ENCODE measurements at regions not wholly inside any gene's neighbourhood (a gene's known extent, or its start where the extent isn't known, plus 50 kb on each side); places are given as distances from the start of the nearest gene placed in this dataset.

GRCh38 chr10:105982735-105983134, 1181.8 kb downstream of the SORCS1 start:
- no peak for DNase-seq (ENCODE audit: low read depth)
- no peaks in the 10 kb centered on the region for H3K4me1 ChIP-seq (ENCODE audit: control insufficient read depth, insufficient read depth, low read length)
- no peaks in the 10 kb centered on the region for H3K27me3 ChIP-seq (replicated peaks; ENCODE audit: control insufficient read depth, insufficient read depth, low read length)
- H3K9ac ChIP-seq (ENCODE audit: low read length), result no peak overlapping the region
- no peaks in the 10 kb centered on the region for H3K9me3 ChIP-seq (ENCODE audit: control insufficient read depth, low read length)
- no peaks in the 10 kb centered on the region for H3K36me3 ChIP-seq (ENCODE audit: control insufficient read depth, insufficient read depth, low read length, severe bottlenecking)
- no peak overlapping the region for H3K4me3 ChIP-seq (ENCODE audit: low read length)

- H3K36me3 ChIP-seq (ENCODE audit: control insufficient read depth, insufficient read depth, low read length, severe bottlenecking), result no peaks in the 10 kb centered on the region
- no peak for DNase-seq (ENCODE audit: low read depth)
- H3K9me3 ChIP-seq (ENCODE audit: control insufficient read depth, low read length), result no peaks in the 10 kb centered on the region
- no peak overlapping the region for H3K4me3 ChIP-seq (ENCODE audit: low read length)
- H3K27me3 ChIP-seq (replicated peaks; ENCODE audit: control insufficient read depth, insufficient read depth, low read length), result no peaks in the 10 kb centered on the region
- H3K4me1 ChIP-seq (ENCODE audit: control insufficient read depth, insufficient read depth, low read length), result no peaks in the 10 kb centered on the region
- no peak overlapping the region for H3K9ac ChIP-seq (ENCODE audit: low read length)
Observed at GRCh38 chr10:105981679-105982078, 1182.8 kb downstream of the SORCS1 start.

DNA sequence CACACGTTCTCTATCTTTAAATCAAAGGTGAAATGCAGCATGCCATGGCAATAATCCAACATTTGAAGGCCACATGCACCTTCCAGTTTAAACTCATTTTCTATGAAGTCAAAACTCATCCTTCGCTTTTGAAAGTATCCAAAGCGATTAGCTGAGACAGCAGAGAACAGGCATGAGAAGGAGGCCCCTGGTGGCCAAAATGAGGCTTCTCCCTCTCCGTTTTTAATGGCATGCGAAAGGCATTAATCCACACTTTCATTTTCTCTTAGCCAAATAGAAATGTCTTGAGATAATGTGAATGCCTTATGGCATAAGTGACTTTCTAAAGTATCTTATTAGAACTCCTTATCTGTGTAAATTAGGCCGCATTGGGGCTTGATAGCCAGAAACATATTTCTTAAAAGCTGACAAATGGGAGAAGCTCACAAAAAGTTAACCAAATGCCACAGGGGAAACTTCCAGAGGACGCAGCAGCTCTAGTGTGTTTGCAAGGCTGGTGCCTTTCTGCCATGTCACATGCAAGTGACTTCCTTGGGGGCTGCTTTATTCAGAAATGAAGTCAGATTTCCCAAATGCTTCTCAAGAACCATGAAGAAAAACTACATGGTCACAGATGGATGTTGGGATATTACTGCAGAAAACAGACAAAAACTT, 1189.6 kb downstream of the SORCS1 start:
- Histone ChIP-seq H3K4me3 (ENCODE audit: low read length) (peak overlapping the region; percentile 75), H3K9me3 (ENCODE audit: control insufficient read depth, low read length) (no peaks in the 10 kb centered on the region), H3K27me3 (replicated peaks; ENCODE audit: control insufficient read depth, insufficient read depth, low read length) (no peaks in the 10 kb centered on the region), H3K36me3 (ENCODE audit: control insufficient read depth, insufficient read depth, low read length, severe bottlenecking) (no peaks in the 10 kb centered on the region), H3K9ac (ENCODE audit: low read length) (peak overlapping the region; percentile 56), H3K4me1 (ENCODE audit: control insufficient read depth, insufficient read depth, low read length) (no peaks in the 10 kb centered on the region)
- DNase-seq (ENCODE audit: low read depth), result peak; percentile 15

DNA sequence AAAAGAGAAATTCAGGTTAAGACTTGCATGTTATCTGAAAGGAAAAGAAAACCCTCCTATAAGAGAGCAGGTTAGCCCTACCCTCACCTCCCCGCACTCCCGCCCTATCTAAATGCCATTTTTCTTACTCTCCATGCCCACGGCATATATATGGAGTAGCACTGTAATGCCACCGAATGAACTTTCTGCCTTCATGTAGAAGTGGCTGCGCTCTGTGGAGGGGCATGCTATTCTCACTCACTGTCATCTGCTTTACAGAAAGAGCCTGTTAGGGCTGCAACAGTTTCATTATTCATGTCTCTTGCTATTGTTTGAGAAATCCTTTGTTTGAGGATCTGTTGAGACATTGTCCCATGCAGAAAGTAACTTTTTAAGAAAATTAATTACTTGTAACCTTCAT, 1190.6 kb downstream of the SORCS1 start:
- Histone ChIP-seq H3K9me3 (ENCODE audit: control insufficient read depth, low read length) (no peaks in the 10 kb centered on the region), H3K4me1 (ENCODE audit: control insufficient read depth, insufficient read depth, low read length) (no peaks in the 10 kb centered on the region), H3K9ac (ENCODE audit: low read length) (no peak overlapping the region), H3K4me3 (ENCODE audit: low read length) (no peak overlapping the region), H3K27me3 (replicated peaks; ENCODE audit: control insufficient read depth, insufficient read depth, low read length) (no peaks in the 10 kb centered on the region), H3K36me3 (ENCODE audit: control insufficient read depth, insufficient read depth, low read length, severe bottlenecking) (no peaks in the 10 kb centered on the region)
- DNase-seq (ENCODE audit: low read depth), result no peak

DNA sequence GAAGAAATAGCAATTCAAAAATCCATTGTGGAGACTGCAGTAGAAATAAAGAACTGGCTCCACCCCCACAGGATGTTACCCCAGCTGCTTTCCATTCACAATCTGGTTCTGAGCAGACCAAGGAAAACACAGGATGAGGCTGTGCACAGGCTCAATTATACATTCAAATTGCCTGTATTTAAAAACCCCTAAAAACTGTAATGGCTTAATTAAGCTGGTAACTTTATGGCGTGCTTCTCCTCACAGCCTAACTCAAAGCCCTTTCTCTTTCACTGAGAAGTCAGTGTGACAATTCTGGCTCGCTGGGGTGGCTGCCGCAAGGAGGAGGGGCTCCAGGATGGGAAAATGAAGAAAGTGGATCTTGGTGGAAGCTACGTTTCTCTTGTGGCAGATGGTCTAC, 1191.1 kb downstream of the SORCS1 start:
- no peaks in the 10 kb centered on the region for H3K4me1 ChIP-seq (ENCODE audit: control insufficient read depth, insufficient read depth, low read length)
- no peak overlapping the region for H3K4me3 ChIP-seq (ENCODE audit: low read length)
- H3K36me3 ChIP-seq (ENCODE audit: control insufficient read depth, insufficient read depth, low read length, severe bottlenecking), result no peaks in the 10 kb centered on the region
- H3K27me3 ChIP-seq (replicated peaks; ENCODE audit: control insufficient read depth, insufficient read depth, low read length), result no peaks in the 10 kb centered on the region
- DNase-seq (ENCODE audit: low read depth), result no peak
- H3K9me3 ChIP-seq (ENCODE audit: control insufficient read depth, low read length), result no peaks in the 10 kb centered on the region
- no peak overlapping the region for H3K9ac ChIP-seq (ENCODE audit: low read length)

- Histone ChIP-seq H3K4me3 (ENCODE audit: low read length) (no peak overlapping the region), H3K27me3 (replicated peaks; ENCODE audit: control insufficient read depth, insufficient read depth, low read length) (no peaks in the 10 kb centered on the region)
- no peak for DNase-seq (ENCODE audit: low read depth)
Observed at GRCh38 chr10:105971460-105971859, 1193.0 kb downstream of the SORCS1 start.

DNA sequence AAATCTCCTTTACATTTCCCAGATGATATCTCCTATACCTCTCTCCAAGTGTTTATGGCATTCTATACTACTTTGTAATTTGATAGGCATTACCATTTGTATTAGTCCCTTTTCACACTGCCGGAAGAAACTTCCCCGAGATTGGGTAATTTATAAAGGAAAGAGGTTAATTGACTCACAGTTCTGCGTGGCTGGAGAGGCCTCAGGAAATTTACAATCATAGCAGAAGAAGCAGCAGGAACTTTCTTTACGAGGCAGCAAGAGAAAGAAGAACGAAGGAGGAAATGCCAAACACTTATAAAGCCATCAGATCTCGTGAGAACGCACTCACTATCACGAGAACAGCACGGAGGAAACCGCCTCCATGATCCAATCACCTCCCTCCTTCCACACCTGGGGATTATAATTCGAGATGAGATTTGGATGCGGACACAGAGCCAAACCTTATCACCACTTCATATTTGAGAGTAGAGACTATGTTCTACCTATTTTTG, 1194.6 kb downstream of the SORCS1 start:
- Histone ChIP-seq H3K9me3 (ENCODE audit: control insufficient read depth, low read length) (no peaks in the 10 kb centered on the region), H3K4me1 (ENCODE audit: control insufficient read depth, insufficient read depth, low read length) (no peaks in the 10 kb centered on the region), H3K36me3 (ENCODE audit: control insufficient read depth, insufficient read depth, low read length, severe bottlenecking) (no peaks in the 10 kb centered on the region), H3K27me3 (replicated peaks; ENCODE audit: control insufficient read depth, insufficient read depth, low read length) (no peaks in the 10 kb centered on the region), H3K4me3 (ENCODE audit: low read length) (no peak overlapping the region), H3K9ac (ENCODE audit: low read length) (no peak overlapping the region)
- no peak for DNase-seq (ENCODE audit: low read depth)

More at GRCh38 chr10:105971460-105971859, 1193.0 kb downstream of the SORCS1 start:
- no peaks in the 10 kb centered on the region for H3K4me1 ChIP-seq (ENCODE audit: control insufficient read depth, insufficient read depth, low read length)
- no peaks in the 10 kb centered on the region for H3K36me3 ChIP-seq (ENCODE audit: control insufficient read depth, insufficient read depth, low read length, severe bottlenecking)
- no peaks in the 10 kb centered on the region for H3K9me3 ChIP-seq (ENCODE audit: control insufficient read depth, low read length)
- no peak overlapping the region for H3K9ac ChIP-seq (ENCODE audit: low read length)

DNA sequence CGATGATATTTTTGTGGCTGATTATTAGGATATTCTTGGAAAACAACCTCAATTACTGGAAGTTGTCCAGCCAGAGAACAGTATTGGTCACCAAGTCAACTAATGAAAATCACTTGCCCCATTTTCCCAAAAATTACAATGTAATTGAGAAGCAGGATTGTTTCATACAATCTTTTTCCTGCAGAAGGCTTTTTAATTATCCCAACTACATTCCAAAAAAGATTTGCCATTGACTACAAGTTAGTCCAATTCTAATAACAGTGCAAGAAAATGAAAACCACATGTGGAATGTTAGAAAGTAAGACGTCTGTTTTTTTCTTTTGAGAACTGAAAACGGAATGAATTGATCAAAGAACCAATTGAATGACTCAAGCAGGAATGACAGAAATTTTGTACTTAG, 1195.8 kb downstream of the SORCS1 start:
- H3K4me1 ChIP-seq (ENCODE audit: control insufficient read depth, insufficient read depth, low read length), result no peaks in the 10 kb centered on the region
- H3K9me3 ChIP-seq (ENCODE audit: control insufficient read depth, low read length), result no peaks in the 10 kb centered on the region
- no peaks in the 10 kb centered on the region for H3K36me3 ChIP-seq (ENCODE audit: control insufficient read depth, insufficient read depth, low read length, severe bottlenecking)
- H3K27me3 ChIP-seq (replicated peaks; ENCODE audit: control insufficient read depth, insufficient read depth, low read length), result no peaks in the 10 kb centered on the region
- DNase-seq (ENCODE audit: low read depth), result no peak
- no peak overlapping the region for H3K4me3 ChIP-seq (ENCODE audit: low read length)
- H3K9ac ChIP-seq (ENCODE audit: low read length), result no peak overlapping the region

DNA sequence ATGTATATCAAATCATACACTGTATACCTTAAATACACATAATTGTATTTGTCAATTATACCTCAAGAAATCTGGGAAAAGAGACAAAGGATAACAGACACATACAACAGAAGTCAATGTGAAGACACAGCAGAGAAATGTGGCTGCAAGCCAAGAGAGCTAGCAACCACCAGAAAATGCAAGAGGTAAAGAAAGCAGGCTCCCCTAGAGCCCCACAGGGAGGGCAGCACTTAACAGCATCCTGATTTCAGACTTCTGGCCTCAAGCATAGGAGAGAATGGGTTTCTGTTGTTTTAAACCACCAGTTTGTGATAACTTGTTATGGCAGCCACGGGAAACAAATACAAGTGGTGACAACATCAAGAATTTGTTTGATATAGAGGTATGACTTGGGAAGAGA, 1197.2 kb downstream of the SORCS1 start:
- no peak overlapping the region for H3K9ac ChIP-seq (ENCODE audit: low read length)
- no peaks in the 10 kb centered on the region for H3K36me3 ChIP-seq (ENCODE audit: control insufficient read depth, insufficient read depth, low read length, severe bottlenecking)
- H3K27me3 ChIP-seq (replicated peaks; ENCODE audit: control insufficient read depth, insufficient read depth, low read length), result no peaks in the 10 kb centered on the region
- no peaks in the 10 kb centered on the region for H3K9me3 ChIP-seq (ENCODE audit: control insufficient read depth, low read length)
- no peak overlapping the region for H3K4me3 ChIP-seq (ENCODE audit: low read length)
- no peaks in the 10 kb centered on the region for H3K4me1 ChIP-seq (ENCODE audit: control insufficient read depth, insufficient read depth, low read length)
- no peak for DNase-seq (ENCODE audit: low read depth)

DNA sequence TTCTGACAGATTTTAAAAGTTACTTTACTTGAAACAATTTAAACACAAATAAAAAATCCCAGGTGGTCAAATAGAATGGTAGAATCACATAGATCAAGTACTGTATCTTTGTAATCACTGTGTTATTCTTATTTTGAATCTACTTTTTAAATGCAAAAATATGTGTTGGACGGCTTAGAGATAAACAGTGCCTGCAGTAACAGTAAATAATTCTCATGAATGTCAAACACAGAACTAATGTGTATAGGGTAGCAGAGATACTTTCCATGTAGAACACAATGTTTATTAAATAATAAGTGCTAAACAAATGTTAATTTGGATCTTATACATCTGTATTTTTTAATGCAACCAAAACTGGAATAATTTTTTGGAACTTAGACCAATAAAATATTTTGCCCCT, 1199.4 kb downstream of the SORCS1 start:
- no peaks in the 10 kb centered on the region for H3K27me3 ChIP-seq (replicated peaks; ENCODE audit: control insufficient read depth, insufficient read depth, low read length)
- H3K4me3 ChIP-seq (ENCODE audit: low read length), result no peak overlapping the region
- no peaks in the 10 kb centered on the region for H3K9me3 ChIP-seq (ENCODE audit: control insufficient read depth, low read length)
- no peak overlapping the region for H3K9ac ChIP-seq (ENCODE audit: low read length)
- no peaks in the 10 kb centered on the region for H3K36me3 ChIP-seq (ENCODE audit: control insufficient read depth, insufficient read depth, low read length, severe bottlenecking)
- H3K4me1 ChIP-seq (ENCODE audit: control insufficient read depth, insufficient read depth, low read length), result no peaks in the 10 kb centered on the region
- DNase-seq (ENCODE audit: low read depth), result no peak

DNA sequence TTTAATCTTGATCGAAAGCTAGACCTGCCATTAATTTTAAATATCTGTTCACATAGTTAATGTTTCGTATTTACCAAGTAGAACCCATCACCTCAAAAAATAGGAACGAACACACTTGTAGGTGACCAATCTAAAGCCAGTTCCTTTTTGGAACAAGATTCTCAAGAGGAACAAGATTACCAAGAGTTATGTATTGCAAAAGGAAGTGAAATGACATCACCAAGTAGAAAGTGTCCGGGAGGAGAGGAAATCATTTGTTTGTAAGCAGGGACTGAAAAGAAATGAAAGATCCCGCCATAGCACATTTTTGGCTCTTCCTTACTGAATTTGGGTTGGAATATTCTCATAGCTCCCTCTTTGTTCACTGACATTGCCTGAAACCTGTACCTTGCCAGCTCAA, 1200.5 kb downstream of the SORCS1 start:
- Histone ChIP-seq H3K4me3 (ENCODE audit: low read length) (no peak overlapping the region), H3K9me3 (ENCODE audit: control insufficient read depth, low read length) (no peaks in the 10 kb centered on the region), H3K36me3 (ENCODE audit: control insufficient read depth, insufficient read depth, low read length, severe bottlenecking) (no peaks in the 10 kb centered on the region), H3K27me3 (replicated peaks; ENCODE audit: control insufficient read depth, insufficient read depth, low read length) (no peaks in the 10 kb centered on the region), H3K4me1 (ENCODE audit: control insufficient read depth, insufficient read depth, low read length) (no peaks in the 10 kb centered on the region), H3K9ac (ENCODE audit: low read length) (no peak overlapping the region)
- no peak for DNase-seq (ENCODE audit: low read depth)

DNA sequence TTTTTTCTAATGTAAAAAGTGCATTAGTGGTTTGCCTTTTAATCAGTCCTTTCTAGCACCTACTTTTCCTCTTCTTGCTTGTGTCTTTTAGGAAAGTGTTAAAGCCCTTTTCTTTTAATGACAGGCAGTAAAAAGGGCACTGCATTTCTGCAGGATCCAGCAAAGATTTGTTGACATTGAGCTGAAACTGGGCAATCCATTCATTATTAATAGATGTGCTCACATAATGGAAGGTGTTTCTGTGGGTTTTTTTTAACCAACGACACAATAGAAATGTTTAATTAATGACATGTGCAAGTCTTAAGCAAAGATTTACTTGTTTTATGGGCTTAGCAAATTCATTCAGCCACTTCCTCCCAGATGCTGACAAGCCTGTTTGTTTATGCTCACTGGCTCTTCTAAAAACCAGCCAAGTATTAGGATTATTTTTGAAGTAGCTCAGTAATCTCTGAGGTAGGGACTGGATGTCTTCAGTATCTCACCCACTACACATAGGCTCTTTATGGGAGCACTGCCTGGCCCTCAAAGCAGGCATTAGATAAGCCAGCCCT, 1201.1 kb downstream of the SORCS1 start:
- H3K4me1 ChIP-seq (ENCODE audit: control insufficient read depth, insufficient read depth, low read length), result no peaks in the 10 kb centered on the region
- H3K27me3 ChIP-seq (replicated peaks; ENCODE audit: control insufficient read depth, insufficient read depth, low read length), result no peaks in the 10 kb centered on the region
- H3K9ac ChIP-seq (ENCODE audit: low read length), result no peak overlapping the region
- H3K9me3 ChIP-seq (ENCODE audit: control insufficient read depth, low read length), result no peaks in the 10 kb centered on the region
- no peak for DNase-seq (ENCODE audit: low read depth)
- no peak overlapping the region for H3K4me3 ChIP-seq (ENCODE audit: low read length)
- no peaks in the 10 kb centered on the region for H3K36me3 ChIP-seq (ENCODE audit: control insufficient read depth, insufficient read depth, low read length, severe bottlenecking)

Measured in adipocyte (in vitro differentiated cells).